ENCODE measurements at regions not wholly inside any gene's neighbourhood (a gene's known extent, or its start where the extent isn't known, plus 50 kb on each side); places are given as distances from the start of the nearest gene placed in this dataset.
A peak's percentile ranks its signal among the peaks of the same experiment; 100 is the strongest.

GRCh38 chr13:22538400-22538799 is 642.4 kb upstream of the SGCG start:
- Histone ChIP-seq H3K36me3 (ENCODE audit: control insufficient read depth, insufficient read depth, low read length) (no peaks in the 10 kb centered on the region), H3K4me3 (replicated peaks in 1 of 4; ENCODE audit: control extremely low read depth in 1 of 4, insufficient read depth in 1 of 4, low read depth in 3 of 4, low read length in 4 of 4) (no peak overlapping the region), H3K4me2 (ENCODE audit: extremely low read depth, insufficient read depth, low read length) (no peak overlapping the region), H3K79me2 (ENCODE audit: control insufficient read depth, insufficient read depth, low read length) (no peaks in the 10 kb centered on the region), H2AFZ (ENCODE audit: low read length) (no peak overlapping the region), H4K20me1 (ENCODE audit: control insufficient read depth, extremely low read depth, insufficient read depth, low read length) (no peaks in the 10 kb centered on the region), H3K9me3 (ENCODE audit: control insufficient read depth, insufficient read depth, low read depth, low read length) (no peaks in the 10 kb centered on the region), H3K27ac (ENCODE audit: insufficient read depth, low read length) (no peak overlapping the region), H3K9ac (ENCODE audit: insufficient read depth, low read length) (no peak overlapping the region), H3K4me1 (ENCODE audit: control insufficient read depth, extremely low read depth, insufficient read depth, low read length) (no peaks in the 10 kb centered on the region), H3K27me3 (ENCODE audit: control insufficient read depth, insufficient read depth, low read length) (no peaks in the 10 kb centered on the region)
- TF ChIP-seq EZH2 (IDR thresholded peaks at IDR 0.05; ENCODE audit: low read length, missing control alignments) (no peak), CTCF (conservative IDR thresholded peaks at IDR 0.05 in 1 of 2, IDR thresholded peaks at IDR 0.05 in 1 of 2; ENCODE audit: low read depth in 1 of 2, low read length in 2 of 2) (no peak)
- DNase-seq (ENCODE audit: low read depth in 2 of 2): peak in 1 of 2 donors; percentile 9

GRCh38 chr13:22549126-22549525 is 631.7 kb upstream of the SGCG start:
- peak in 1 of 2 donors; percentile 20 for DNase-seq (ENCODE audit: low read depth in 2 of 2)
- no peaks in the 10 kb centered on the region for H3K4me1 ChIP-seq (ENCODE audit: control insufficient read depth, extremely low read depth, insufficient read depth, low read length)
- no peaks in the 10 kb centered on the region for H3K27me3 ChIP-seq (ENCODE audit: control insufficient read depth, insufficient read depth, low read length)
- no peaks in the 10 kb centered on the region for H3K9me3 ChIP-seq (ENCODE audit: control insufficient read depth, insufficient read depth, low read depth, low read length)
- no peak overlapping the region for H3K27ac ChIP-seq (ENCODE audit: insufficient read depth, low read length)
- no peaks in the 10 kb centered on the region for H4K20me1 ChIP-seq (ENCODE audit: control insufficient read depth, extremely low read depth, insufficient read depth, low read length)
- no peak overlapping the region for H3K9ac ChIP-seq (ENCODE audit: insufficient read depth, low read length)
- no peaks in the 10 kb centered on the region for H3K36me3 ChIP-seq (ENCODE audit: control insufficient read depth, insufficient read depth, low read length)
- H3K4me2 ChIP-seq (ENCODE audit: extremely low read depth, insufficient read depth, low read length): no peak overlapping the region
- H3K79me2 ChIP-seq (ENCODE audit: control insufficient read depth, insufficient read depth, low read length): no peaks in the 10 kb centered on the region
- no peak overlapping the region for H3K4me3 ChIP-seq (replicated peaks in 1 of 4; ENCODE audit: control extremely low read depth in 1 of 4, insufficient read depth in 1 of 4, low read depth in 3 of 4, low read length in 4 of 4)
- TF ChIP-seq EZH2 (IDR thresholded peaks at IDR 0.05; ENCODE audit: low read length, missing control alignments) (no peak), CTCF (conservative IDR thresholded peaks at IDR 0.05 in 1 of 2, IDR thresholded peaks at IDR 0.05 in 1 of 2; ENCODE audit: low read depth in 1 of 2, low read length in 2 of 2) (no peak)
- no peak overlapping the region for H2AFZ ChIP-seq (ENCODE audit: low read length)

GRCh38 chr13:22561581-22561980 is 619.2 kb upstream of the SGCG start:
- TF ChIP-seq EZH2 (IDR thresholded peaks at IDR 0.05; ENCODE audit: low read length, missing control alignments) (no peak), CTCF (conservative IDR thresholded peaks at IDR 0.05 in 1 of 2, IDR thresholded peaks at IDR 0.05 in 1 of 2; ENCODE audit: low read depth in 1 of 2, low read length in 2 of 2) (no peak)
- Histone ChIP-seq H3K4me3 (replicated peaks in 1 of 4; ENCODE audit: control extremely low read depth in 1 of 4, insufficient read depth in 1 of 4, low read depth in 3 of 4, low read length in 4 of 4) (no peak overlapping the region), H3K4me1 (ENCODE audit: control insufficient read depth, extremely low read depth, insufficient read depth, low read length) (no peaks in the 10 kb centered on the region), H2AFZ (ENCODE audit: low read length) (no peak overlapping the region), H3K9ac (ENCODE audit: insufficient read depth, low read length) (no peak overlapping the region), H3K9me3 (ENCODE audit: control insufficient read depth, insufficient read depth, low read depth, low read length) (no peaks in the 10 kb centered on the region), H3K36me3 (ENCODE audit: control insufficient read depth, insufficient read depth, low read length) (no peaks in the 10 kb centered on the region), H4K20me1 (ENCODE audit: control insufficient read depth, extremely low read depth, insufficient read depth, low read length) (no peaks in the 10 kb centered on the region), H3K4me2 (ENCODE audit: extremely low read depth, insufficient read depth, low read length) (no peak overlapping the region), H3K27ac (ENCODE audit: insufficient read depth, low read length) (no peak overlapping the region), H3K79me2 (ENCODE audit: control insufficient read depth, insufficient read depth, low read length) (no peaks in the 10 kb centered on the region), H3K27me3 (ENCODE audit: control insufficient read depth, insufficient read depth, low read length) (no peaks in the 10 kb centered on the region)
- DNase-seq (ENCODE audit: low read depth in 2 of 2): no peak
